RWPE2 (cell line): ENCODE measurements at regions not wholly inside any gene's neighbourhood (a gene's known extent, or its start where the extent isn't known, plus 50 kb on each side); places are given as distances from the start of the nearest gene placed in this dataset.

Experiments used
- ATAC-seq: fragments of 200-7000 bp; cut with Tn5 transposase; 3 replicates; pipeline ENCODE4 v1.9.1; 2021; ENCODE audit warnings: low read depth
- DNase-seq: peaks from one replicate; pipeline ENCODE4 v3.0.0-alpha.2; 2020; ENCODE audit warnings: low spot score
- H3K27ac ChIP-seq: fragments of 450-650 bp; 2 replicates; pipeline ENCODE4 v1.5.1; 2017; ENCODE audit warnings: mild to moderate bottlenecking; ENCODE audit not compliant: poor library complexity, severe bottlenecking
- H3K27me3 ChIP-seq: fragments of 250-450 bp; sonication (Bioruptor Pico); 2 replicates; pipeline ENCODE4 v1.5.1; 2021; ENCODE audit warnings: mild to moderate bottlenecking, moderate library complexity; ENCODE audit not compliant: insufficient read depth, poor library complexity, severe bottlenecking
- H3K36me3 ChIP-seq: fragments of 250-450 bp; sonication (Bioruptor Pico); 2 replicates; pipeline ENCODE4 v1.5.1; 2020; ENCODE audit warnings: low read depth, mild to moderate bottlenecking, moderate library complexity
- H3K4me1 ChIP-seq: fragments of 250-450 bp; sonication (Bioruptor Pico); 2 replicates; pipeline ENCODE4 v1.5.1; 2021; ENCODE audit warnings: mild to moderate bottlenecking, moderate library complexity; ENCODE audit not compliant: insufficient read depth, poor library complexity, severe bottlenecking
- H3K4me3 ChIP-seq: fragments of 250-450 bp; sonication (Bioruptor Pico); 2 replicates; pipeline ENCODE4 v1.5.1; 2021; ENCODE audit warnings: mild to moderate bottlenecking, moderate library complexity; ENCODE audit not compliant: severe bottlenecking
- H3K9me3 ChIP-seq: fragments of 250-450 bp; sonication (Bioruptor Pico); 2 replicates; pipeline ENCODE4 v1.5.1; 2021; ENCODE audit warnings: mild to moderate bottlenecking, moderate library complexity; ENCODE audit not compliant: severe bottlenecking
- TF ChIP-seq, protein P1 (sequence below): fragments of 450-650 bp; IDR thresholded peaks from one replicate; pipeline ENCODE4 v1.5.1; 2017; ENCODE audit warnings: mild to moderate bottlenecking, moderate library complexity; ENCODE audit not compliant: poor library complexity, severe bottlenecking

GRCh38 chr2:225764346-225764745 is 364.8 kb downstream of the NYAP2 start:
- H3K27me3 ChIP-seq, result no peaks in the 10 kb centered on the region
- H3K36me3 ChIP-seq, result no peaks in the 10 kb centered on the region
- H3K4me3 ChIP-seq, result no peak overlapping the region
- no peaks in the 10 kb centered on the region for H3K4me1 ChIP-seq
- no peak overlapping the region for H3K27ac ChIP-seq
- no peaks in the 10 kb centered on the region for H3K9me3 ChIP-seq
- TF ChIP-seq, protein P1, sequence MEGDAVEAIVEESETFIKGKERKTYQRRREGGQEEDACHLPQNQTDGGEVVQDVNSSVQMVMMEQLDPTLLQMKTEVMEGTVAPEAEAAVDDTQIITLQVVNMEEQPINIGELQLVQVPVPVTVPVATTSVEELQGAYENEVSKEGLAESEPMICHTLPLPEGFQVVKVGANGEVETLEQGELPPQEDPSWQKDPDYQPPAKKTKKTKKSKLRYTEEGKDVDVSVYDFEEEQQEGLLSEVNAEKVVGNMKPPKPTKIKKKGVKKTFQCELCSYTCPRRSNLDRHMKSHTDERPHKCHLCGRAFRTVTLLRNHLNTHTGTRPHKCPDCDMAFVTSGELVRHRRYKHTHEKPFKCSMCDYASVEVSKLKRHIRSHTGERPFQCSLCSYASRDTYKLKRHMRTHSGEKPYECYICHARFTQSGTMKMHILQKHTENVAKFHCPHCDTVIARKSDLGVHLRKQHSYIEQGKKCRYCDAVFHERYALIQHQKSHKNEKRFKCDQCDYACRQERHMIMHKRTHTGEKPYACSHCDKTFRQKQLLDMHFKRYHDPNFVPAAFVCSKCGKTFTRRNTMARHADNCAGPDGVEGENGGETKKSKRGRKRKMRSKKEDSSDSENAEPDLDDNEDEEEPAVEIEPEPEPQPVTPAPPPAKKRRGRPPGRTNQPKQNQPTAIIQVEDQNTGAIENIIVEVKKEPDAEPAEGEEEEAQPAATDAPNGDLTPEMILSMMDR, result no peak
- no peak for DNase-seq
- no peak for ATAC-seq

DNA sequence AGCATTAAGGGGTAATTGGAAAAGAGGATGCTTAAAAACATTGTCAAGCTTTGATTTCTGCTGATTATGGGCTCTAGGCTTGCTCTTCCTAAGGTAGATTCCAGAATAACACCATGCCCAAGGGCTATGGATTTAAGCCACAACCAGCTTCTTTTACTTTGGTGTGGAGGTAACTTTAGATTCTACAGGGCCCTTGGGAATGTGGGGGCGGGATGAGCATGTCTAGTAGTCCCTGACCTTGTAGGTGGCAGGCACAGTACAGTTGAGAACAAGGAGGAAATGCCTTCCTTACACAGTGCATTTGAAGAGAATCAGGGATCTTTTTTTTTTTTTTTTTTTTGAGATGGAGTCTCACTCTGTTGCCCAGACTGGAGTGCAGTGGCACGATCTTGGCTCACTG is 364.2 kb downstream of the NYAP2 start:
- Histone ChIP-seq H3K9me3 (no peaks in the 10 kb centered on the region), H3K4me3 (no peak overlapping the region), H3K27ac (no peak overlapping the region), H3K4me1 (no peaks in the 10 kb centered on the region), H3K27me3 (no peaks in the 10 kb centered on the region), H3K36me3 (no peaks in the 10 kb centered on the region)
- ATAC-seq (no peak), DNase-seq (no peak)
- TF ChIP-seq, protein P1, result no peak

- no peak for DNase-seq
- ATAC-seq, result no peak
- no peak overlapping the region for H3K4me3 ChIP-seq
These were observed 361.9 kb downstream of the NYAP2 start for GRCh38 chr2:225761396-225761795.

DNA sequence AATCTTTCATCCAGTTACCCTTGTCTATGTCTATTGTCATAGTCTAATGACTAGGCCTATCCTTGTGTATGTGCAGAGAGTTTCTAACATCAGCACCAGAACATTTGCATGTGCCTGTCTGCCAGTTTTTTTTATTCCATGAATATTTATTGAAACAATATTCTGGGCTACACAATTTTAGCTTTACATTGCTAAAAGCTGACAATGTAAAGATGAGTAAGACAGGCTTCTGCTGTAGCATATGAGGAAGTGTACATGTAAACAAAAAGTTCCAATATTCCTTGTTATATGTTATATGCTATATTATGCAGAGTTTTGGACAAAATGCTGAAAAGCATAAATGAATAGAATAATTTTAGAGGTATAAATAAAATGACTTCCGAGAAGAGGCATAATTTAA is 357.7 kb downstream of the NYAP2 start:
- DNase-seq (no peak), ATAC-seq (no peak)
- no peaks in the 10 kb centered on the region for H3K9me3 ChIP-seq
- H3K4me1 ChIP-seq, result no peaks in the 10 kb centered on the region
- H3K27ac ChIP-seq, result no peak overlapping the region
- H3K36me3 ChIP-seq, result no peaks in the 10 kb centered on the region
- no peak overlapping the region for H3K4me3 ChIP-seq
- TF ChIP-seq, protein P1, result no peak
- no peaks in the 10 kb centered on the region for H3K27me3 ChIP-seq

More at GRCh38 chr2:225761396-225761795, 361.9 kb downstream of the NYAP2 start:
- Histone ChIP-seq H3K36me3 (no peaks in the 10 kb centered on the region), H3K27me3 (no peaks in the 10 kb centered on the region), H3K9me3 (no peaks in the 10 kb centered on the region), H3K4me1 (no peaks in the 10 kb centered on the region), H3K27ac (no peak overlapping the region)
- TF ChIP-seq, protein P1, result no peak

DNA sequence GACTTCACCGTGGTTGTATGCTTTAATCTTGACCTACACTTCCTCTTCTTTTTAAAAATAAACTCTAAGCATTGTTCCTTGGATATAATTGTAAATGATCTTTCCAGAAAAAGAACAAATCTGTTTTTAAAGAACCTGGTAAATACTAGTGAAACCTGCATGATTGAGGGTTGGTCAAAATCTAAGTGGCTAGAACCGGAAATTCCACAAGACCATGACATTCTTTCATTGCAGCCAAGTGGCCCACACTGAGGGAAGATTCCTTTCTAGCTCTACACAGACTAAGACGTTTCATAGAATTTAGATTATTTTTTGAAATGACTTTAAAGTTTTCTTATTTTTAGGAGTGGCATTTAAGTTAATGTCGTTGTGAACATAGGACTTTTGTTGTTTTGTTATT is 356.7 kb downstream of the NYAP2 start:
- ATAC-seq (no peak), DNase-seq (no peak)
- Histone ChIP-seq H3K27ac (no peak overlapping the region), H3K36me3 (no peaks in the 10 kb centered on the region), H3K4me1 (no peaks in the 10 kb centered on the region), H3K9me3 (no peaks in the 10 kb centered on the region), H3K4me3 (no peak overlapping the region), H3K27me3 (no peaks in the 10 kb centered on the region)
- TF ChIP-seq, protein P1, result no peak
